HG03280 (cell line): ENCODE measurements at regions not wholly inside any gene's neighbourhood (a gene's known extent, or its start where the extent isn't known, plus 50 kb on each side); places are given as distances from the start of the nearest gene placed in this dataset.
"Not testable (repeated sequence)": the region's sequence is repeated elsewhere in the genome, so short reads cannot be mapped to it uniquely, and the experiment has no call there.

ENCODE experiments used
- ATAC-seq: cut with Tn5 transposase; IDR thresholded peaks from one replicate; pipeline ENCODE4 v1.9.1; 2021; ENCODE audit warnings: mild to moderate bottlenecking, moderate library complexity; ENCODE audit not compliant: unreplicated experiment

GRCh38 chr1:73511038-73511437 lies 686.9 kb downstream of the LRRIQ3 start:
- ATAC-seq, result no peak

GRCh38 chr1:73500154-73500553 lies 697.8 kb downstream of the LRRIQ3 start:
- ATAC-seq, result no peak

GRCh38 chr1:73499671-73500070 lies 698.3 kb downstream of the LRRIQ3 start:
- ATAC-seq, result no peak

- ATAC-seq, result no peak
Measured at GRCh38 chr1:73491621-73492020, 706.4 kb downstream of the LRRIQ3 start.

GRCh38 chr1:73475316-73475870 lies 722.6 kb downstream of the LRRIQ3 start:
- no peak for ATAC-seq

- ATAC-seq, result no peak
Measured at GRCh38 chr1:73472810-73473209, 725.2 kb downstream of the LRRIQ3 start.

- no peak for ATAC-seq
Measured at GRCh38 chr1:73467731-73468130, 730.2 kb downstream of the LRRIQ3 start.

- ATAC-seq, result no peak
Measured at GRCh38 chr1:73463873-73464272, 734.1 kb downstream of the LRRIQ3 start.

GRCh38 chr1:73452522-73452921 lies 745.5 kb downstream of the LRRIQ3 start:
- no peak for ATAC-seq

GRCh38 chr1:73450668-73451067 lies 747.3 kb downstream of the LRRIQ3 start:
- not testable (repeated sequence) for ATAC-seq

GRCh38 chr1:73411479-73411878 lies 786.5 kb downstream of the LRRIQ3 start:
- no peak for ATAC-seq

GRCh38 chr1:73401666-73402065 lies 796.3 kb downstream of the LRRIQ3 start:
- no peak for ATAC-seq

- no peak for ATAC-seq
Measured at GRCh38 chr1:73382966-73383365, 815.0 kb downstream of the LRRIQ3 start.

- ATAC-seq, result no peak
Measured at GRCh38 chr1:73366734-73367413, 831.1 kb downstream of the LRRIQ3 start.

GRCh38 chr1:73359001-73359400 lies 839.0 kb downstream of the LRRIQ3 start:
- ATAC-seq, result no peak

- no peak for ATAC-seq
Measured at GRCh38 chr1:73356485-73356884, 841.5 kb downstream of the LRRIQ3 start.

- ATAC-seq, result no peak
Measured at GRCh38 chr1:73343947-73344346, 854.0 kb downstream of the LRRIQ3 start.

GRCh38 chr1:73333847-73334503 lies 864.0 kb downstream of the LRRIQ3 start:
- ATAC-seq, result no peak

GRCh38 chr1:73331726-73332125 lies 866.2 kb downstream of the LRRIQ3 start:
- no peak for ATAC-seq

GRCh38 chr1:73327998-73328397 lies 870.0 kb downstream of the LRRIQ3 start:
- ATAC-seq, result no peak

GRCh38 chr1:73327180-73327793 lies 870.7 kb downstream of the LRRIQ3 start:
- no peak for ATAC-seq

GRCh38 chr1:73326663-73327062 lies 871.3 kb downstream of the LRRIQ3 start:
- no peak for ATAC-seq
